Liver (tissue), 8 donors: ENCODE measurements at regions not wholly inside any gene's neighbourhood (a gene's known extent, or its start where the extent isn't known, plus 50 kb on each side); places are given as distances from the start of the nearest gene placed in this dataset.

Experiments
- DNase-seq: peaks from one replicate; pipeline ENCODE4 v3.0.0-alpha.2; 2017; ENCODE audit warnings: low spot score
- H3K27ac ChIP-seq, 2 donors: one replicate each; pipeline ENCODE4 v1.7.0; 2013; ENCODE audit warnings: inconsistent platforms in 2 of 2, low read length in 2 of 2, control low read depth in 1 of 2, low read depth in 1 of 2, mild to moderate bottlenecking in 1 of 2
- H3K27me3 ChIP-seq, 4 donors: one replicate each; pipeline versions ENCODE4 v1.6.1 to v1.7.0; 2013; ENCODE audit warnings: low read length in 3 of 4, inconsistent platforms in 1 of 4, mild to moderate bottlenecking in 1 of 4, moderate library complexity in 1 of 4; ENCODE audit not compliant: control insufficient read depth in 4 of 4, insufficient read depth in 4 of 4
- H3K36me3 ChIP-seq, 4 donors: one replicate each; pipeline versions ENCODE4 v1.6.1 to v1.7.0; 2013; ENCODE audit warnings: low read length in 3 of 4, mild to moderate bottlenecking in 3 of 4, low read depth in 1 of 4, moderate library complexity in 1 of 4; ENCODE audit not compliant: control insufficient read depth in 4 of 4, insufficient read depth in 3 of 4
- H3K4me1 ChIP-seq, 4 donors: one replicate each; pipeline versions ENCODE4 v1.6.1 to v1.7.0; 2013; ENCODE audit warnings: low read length in 3 of 4, mild to moderate bottlenecking in 3 of 4, moderate library complexity in 1 of 4; ENCODE audit not compliant: control insufficient read depth in 4 of 4, insufficient read depth in 4 of 4
- H3K4me3 ChIP-seq, 3 donors: one replicate each; pipeline versions ENCODE4 v1.6.1 to v1.7.0; 2013; ENCODE audit warnings: low read length in 3 of 3, control low read depth in 1 of 3, low read depth in 1 of 3, mild to moderate bottlenecking in 1 of 3
- H3K9ac ChIP-seq, 2 donors: one replicate each; pipeline ENCODE4 v1.7.0; 2013; ENCODE audit warnings: low read length in 2 of 2, mild to moderate bottlenecking in 2 of 2, moderate library complexity in 2 of 2, control low read depth in 1 of 2, low read depth in 1 of 2
- H3K9me3 ChIP-seq, 4 donors: one replicate each; pipeline versions ENCODE4 v1.6.1 to v1.7.0; 2013; ENCODE audit warnings: low read length in 3 of 4; ENCODE audit not compliant: control insufficient read depth in 4 of 4
- ATF3 ChIP-seq: IDR thresholded peaks from 2 replicates; pipeline ENCODE4 v1.6.1; 2016; ENCODE audit warnings: antibody characterized with exemption
- EGR1 ChIP-seq, 2 donors: IDR thresholded peaks; 2 replicates each; pipeline ENCODE4 v1.6.1; 2016 to 2018; ENCODE audit warnings: antibody characterized with exemption in 2 of 2, low read depth in 2 of 2
- FOXA1 ChIP-seq: IDR thresholded peaks from 2 replicates; pipeline ENCODE4 v1.6.1; 2016; ENCODE audit warnings: antibody characterized with exemption
- FOXA2 ChIP-seq: IDR thresholded peaks from 2 replicates; pipeline ENCODE4 v1.6.1; 2016; ENCODE audit warnings: antibody characterized with exemption
- GABPA ChIP-seq, 2 donors: IDR thresholded peaks in 1 of 2; conservative IDR thresholded peaks in 1 of 2; 2 replicates each; pipeline ENCODE4 v1.6.1; 2016; ENCODE audit warnings: antibody characterized with exemption in 2 of 2, mild to moderate bottlenecking in 1 of 2, moderate library complexity in 1 of 2
- HNF4A ChIP-seq, 2 donors: conservative IDR thresholded peaks; 2 replicates each; pipeline ENCODE4 v1.6.1; 2016; ENCODE audit warnings: antibody characterized with exemption in 2 of 2, mild to moderate bottlenecking in 2 of 2
- HNF4G ChIP-seq: IDR thresholded peaks from 2 replicates; pipeline ENCODE4 v1.6.1; 2016; ENCODE audit warnings: antibody characterized with exemption
- JUND ChIP-seq, 2 donors: IDR thresholded peaks; 2 replicates each; pipeline ENCODE4 v1.6.1; 2016; ENCODE audit warnings: antibody characterized with exemption in 2 of 2
- MAX ChIP-seq: IDR thresholded peaks from 2 replicates; pipeline ENCODE4 v1.6.1; 2016; ENCODE audit warnings: antibody characterized with exemption
- RAD21 ChIP-seq, 2 donors: IDR thresholded peaks; 2 replicates each; pipeline ENCODE4 v1.6.1; 2016; ENCODE audit warnings: antibody characterized with exemption in 2 of 2, mild to moderate bottlenecking in 2 of 2
- RXRA ChIP-seq, 2 donors: IDR thresholded peaks; 2 replicates each; pipeline ENCODE4 v1.6.1; 2017 to 2018; ENCODE audit warnings: antibody characterized with exemption in 2 of 2, mild to moderate bottlenecking in 1 of 2
- SP1 ChIP-seq: IDR thresholded peaks from 2 replicates; pipeline ENCODE4 v1.6.1; 2018; ENCODE audit warnings: antibody characterized with exemption, mild to moderate bottlenecking
- TAF1 ChIP-seq: conservative IDR thresholded peaks from 2 replicates; pipeline ENCODE4 v1.6.1; 2016; ENCODE audit warnings: antibody characterized with exemption, mild to moderate bottlenecking
- YY1 ChIP-seq: IDR thresholded peaks from 2 replicates; pipeline ENCODE4 v1.6.1; 2016; ENCODE audit warnings: antibody characterized with exemption, mild to moderate bottlenecking
- ZBTB33 ChIP-seq: IDR thresholded peaks from 2 replicates; pipeline ENCODE4 v1.6.1; 2016; ENCODE audit warnings: antibody characterized with exemption
- WGBS: extraction: QIAGEN DNeasy Blood & Tissue Kit; methylation state at CpG from one replicate; pipeline ENCODE4 v1.1.7; 2013; 5-methylcytosine and 5-hydroxymethylcytosine counted together
- TF ChIP-seq, protein P1 (sequence below): IDR thresholded peaks from 2 replicates; pipeline ENCODE4 v1.6.1; 2016; ENCODE audit warnings: antibody characterized with exemption, mild to moderate bottlenecking
- TF ChIP-seq, protein P2 (sequence below): fragments of 150-350 bp; IDR thresholded peaks from 2 replicates; pipeline ENCODE4 v1.5.1; 2017; ENCODE audit warnings: improper control_type of control experiment, low read depth, low read length; ENCODE audit not compliant: missing input control
- donor health status: healthy.
- donor health status: healthy.
- donor health status: healthy.
- donor health status: healthy.
- donor health status: healthy.

GRCh38 chr13:103839460-103839859 is 773.2 kb upstream of the SLC10A2 start:
- 91% methylated on average over 3 of the region's 3 CpGs for WGBS
- H3K27ac ChIP-seq, result no peak overlapping the region
- DNase-seq, result no peak
- H3K4me1 ChIP-seq, result no peaks in the 10 kb centered on the region
- no peaks in the 10 kb centered on the region for H3K9me3 ChIP-seq
- TF ChIP-seq EGR1 (IDR thresholded peaks at IDR 0.05; ENCODE audit: low read depth in 2 of 2) (no peak), HNF4A (conservative IDR thresholded peaks at IDR 0.05) (no peak), JUND (IDR thresholded peaks at IDR 0.05) (no peak), RXRA (IDR thresholded peaks at IDR 0.05) (no peak), GABPA (IDR thresholded peaks at IDR 0.05 in 1 of 2, conservative IDR thresholded peaks at IDR 0.05 in 1 of 2) (no peak), HNF4G (no peak), YY1 (no peak), RAD21 (IDR thresholded peaks at IDR 0.05) (no peak), ZBTB33 (no peak), TAF1 (no peak), ATF3 (no peak), FOXA2 (no peak), FOXA1 (no peak), SP1 (no peak), MAX (no peak)
- TF ChIP-seq, protein P1, sequence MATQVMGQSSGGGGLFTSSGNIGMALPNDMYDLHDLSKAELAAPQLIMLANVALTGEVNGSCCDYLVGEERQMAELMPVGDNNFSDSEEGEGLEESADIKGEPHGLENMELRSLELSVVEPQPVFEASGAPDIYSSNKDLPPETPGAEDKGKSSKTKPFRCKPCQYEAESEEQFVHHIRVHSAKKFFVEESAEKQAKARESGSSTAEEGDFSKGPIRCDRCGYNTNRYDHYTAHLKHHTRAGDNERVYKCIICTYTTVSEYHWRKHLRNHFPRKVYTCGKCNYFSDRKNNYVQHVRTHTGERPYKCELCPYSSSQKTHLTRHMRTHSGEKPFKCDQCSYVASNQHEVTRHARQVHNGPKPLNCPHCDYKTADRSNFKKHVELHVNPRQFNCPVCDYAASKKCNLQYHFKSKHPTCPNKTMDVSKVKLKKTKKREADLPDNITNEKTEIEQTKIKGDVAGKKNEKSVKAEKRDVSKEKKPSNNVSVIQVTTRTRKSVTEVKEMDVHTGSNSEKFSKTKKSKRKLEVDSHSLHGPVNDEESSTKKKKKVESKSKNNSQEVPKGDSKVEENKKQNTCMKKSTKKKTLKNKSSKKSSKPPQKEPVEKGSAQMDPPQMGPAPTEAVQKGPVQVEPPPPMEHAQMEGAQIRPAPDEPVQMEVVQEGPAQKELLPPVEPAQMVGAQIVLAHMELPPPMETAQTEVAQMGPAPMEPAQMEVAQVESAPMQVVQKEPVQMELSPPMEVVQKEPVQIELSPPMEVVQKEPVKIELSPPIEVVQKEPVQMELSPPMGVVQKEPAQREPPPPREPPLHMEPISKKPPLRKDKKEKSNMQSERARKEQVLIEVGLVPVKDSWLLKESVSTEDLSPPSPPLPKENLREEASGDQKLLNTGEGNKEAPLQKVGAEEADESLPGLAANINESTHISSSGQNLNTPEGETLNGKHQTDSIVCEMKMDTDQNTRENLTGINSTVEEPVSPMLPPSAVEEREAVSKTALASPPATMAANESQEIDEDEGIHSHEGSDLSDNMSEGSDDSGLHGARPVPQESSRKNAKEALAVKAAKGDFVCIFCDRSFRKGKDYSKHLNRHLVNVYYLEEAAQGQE, result no peak
- TF ChIP-seq, protein P2, sequence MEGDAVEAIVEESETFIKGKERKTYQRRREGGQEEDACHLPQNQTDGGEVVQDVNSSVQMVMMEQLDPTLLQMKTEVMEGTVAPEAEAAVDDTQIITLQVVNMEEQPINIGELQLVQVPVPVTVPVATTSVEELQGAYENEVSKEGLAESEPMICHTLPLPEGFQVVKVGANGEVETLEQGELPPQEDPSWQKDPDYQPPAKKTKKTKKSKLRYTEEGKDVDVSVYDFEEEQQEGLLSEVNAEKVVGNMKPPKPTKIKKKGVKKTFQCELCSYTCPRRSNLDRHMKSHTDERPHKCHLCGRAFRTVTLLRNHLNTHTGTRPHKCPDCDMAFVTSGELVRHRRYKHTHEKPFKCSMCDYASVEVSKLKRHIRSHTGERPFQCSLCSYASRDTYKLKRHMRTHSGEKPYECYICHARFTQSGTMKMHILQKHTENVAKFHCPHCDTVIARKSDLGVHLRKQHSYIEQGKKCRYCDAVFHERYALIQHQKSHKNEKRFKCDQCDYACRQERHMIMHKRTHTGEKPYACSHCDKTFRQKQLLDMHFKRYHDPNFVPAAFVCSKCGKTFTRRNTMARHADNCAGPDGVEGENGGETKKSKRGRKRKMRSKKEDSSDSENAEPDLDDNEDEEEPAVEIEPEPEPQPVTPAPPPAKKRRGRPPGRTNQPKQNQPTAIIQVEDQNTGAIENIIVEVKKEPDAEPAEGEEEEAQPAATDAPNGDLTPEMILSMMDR, result no peak
- H3K4me3 ChIP-seq, result no peak overlapping the region
- no peaks in the 10 kb centered on the region for H3K36me3 ChIP-seq
- no peak overlapping the region for H3K9ac ChIP-seq
- no peaks in the 10 kb centered on the region for H3K27me3 ChIP-seq

- Histone ChIP-seq H3K4me1 (no peaks in the 10 kb centered on the region), H3K36me3 (no peaks in the 10 kb centered on the region), H3K9ac (no peak overlapping the region), H3K27ac (no peak overlapping the region), H3K27me3 (no peaks in the 10 kb centered on the region), H3K9me3 (peaks cover 0 to 6% (median 2%) of the 10 kb centered on the region in 4 donors), H3K4me3 (no peak overlapping the region)
- DNase-seq, result no peak
- WGBS, result 67% methylated on average over 3 of the region's 3 CpGs
- TF ChIP-seq HNF4A (conservative IDR thresholded peaks at IDR 0.05) (no peak), EGR1 (IDR thresholded peaks at IDR 0.05; ENCODE audit: low read depth in 2 of 2) (no peak)
These were observed 768.8 kb upstream of the SLC10A2 start for GRCh38 chr13:103835052-103835451.
